ENCODE measurements at regions not wholly inside any gene's neighbourhood (a gene's known extent, or its start where the extent isn't known, plus 50 kb on each side); places are given as distances from the start of the nearest gene placed in this dataset.

DNA sequence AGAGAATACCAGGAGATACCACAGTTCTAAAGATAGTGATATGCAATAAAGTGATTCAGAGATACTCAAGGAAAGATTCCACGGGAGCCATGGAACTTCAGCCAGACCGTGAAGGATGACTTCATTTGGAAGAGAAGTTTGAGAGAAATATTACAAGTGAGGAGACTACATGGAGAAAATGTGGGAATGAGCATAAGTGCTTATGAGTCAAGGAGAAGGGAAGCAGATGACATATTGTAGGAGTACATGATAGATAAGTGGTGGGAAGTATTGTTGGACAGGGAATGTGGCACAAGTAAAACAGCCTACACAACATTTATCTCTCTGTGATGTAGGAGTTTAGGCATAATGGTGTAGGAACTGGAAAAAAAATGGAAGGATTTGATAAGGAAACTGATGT lies 122.1 kb upstream of the FBXL17 start:
- TF ChIP-seq, protein P1, sequence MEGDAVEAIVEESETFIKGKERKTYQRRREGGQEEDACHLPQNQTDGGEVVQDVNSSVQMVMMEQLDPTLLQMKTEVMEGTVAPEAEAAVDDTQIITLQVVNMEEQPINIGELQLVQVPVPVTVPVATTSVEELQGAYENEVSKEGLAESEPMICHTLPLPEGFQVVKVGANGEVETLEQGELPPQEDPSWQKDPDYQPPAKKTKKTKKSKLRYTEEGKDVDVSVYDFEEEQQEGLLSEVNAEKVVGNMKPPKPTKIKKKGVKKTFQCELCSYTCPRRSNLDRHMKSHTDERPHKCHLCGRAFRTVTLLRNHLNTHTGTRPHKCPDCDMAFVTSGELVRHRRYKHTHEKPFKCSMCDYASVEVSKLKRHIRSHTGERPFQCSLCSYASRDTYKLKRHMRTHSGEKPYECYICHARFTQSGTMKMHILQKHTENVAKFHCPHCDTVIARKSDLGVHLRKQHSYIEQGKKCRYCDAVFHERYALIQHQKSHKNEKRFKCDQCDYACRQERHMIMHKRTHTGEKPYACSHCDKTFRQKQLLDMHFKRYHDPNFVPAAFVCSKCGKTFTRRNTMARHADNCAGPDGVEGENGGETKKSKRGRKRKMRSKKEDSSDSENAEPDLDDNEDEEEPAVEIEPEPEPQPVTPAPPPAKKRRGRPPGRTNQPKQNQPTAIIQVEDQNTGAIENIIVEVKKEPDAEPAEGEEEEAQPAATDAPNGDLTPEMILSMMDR (IDR thresholded peaks at IDR 0.05), result no peak
- no peak for TF ChIP-seq POLR2A (IDR thresholded peaks at IDR 0.05)

Measured in vagina (tissue), 2 donors.